SK-N-DZ (cell line): ENCODE measurements at regions not wholly inside any gene's neighbourhood (a gene's known extent, or its start where the extent isn't known, plus 50 kb on each side); places are given as distances from the start of the nearest gene placed in this dataset.
A peak's percentile ranks its signal among the peaks of the same experiment; 100 is the strongest.

Experiments
- DNase-seq: peaks from one replicate; pipeline ENCODE4 v3.0.0-alpha.2; 2015; ENCODE audit warnings: low spot score

GRCh38 chr12:89019439-89020120 is 332.7 kb downstream of the DUSP6 start:
- peak; percentile 83 for DNase-seq

- DNase-seq = peak; percentile 66
Observed at GRCh38 chr12:89016970-89017778, 335.1 kb downstream of the DUSP6 start.

GRCh38 chr12:89015419-89015818 is 336.9 kb downstream of the DUSP6 start:
- no peak for DNase-seq

GRCh38 chr12:88998421-88998820 is 353.9 kb downstream of the DUSP6 start:
- DNase-seq = no peak

- DNase-seq = no peak
Observed at GRCh38 chr12:88996200-88996788, 356.0 kb downstream of the DUSP6 start.

GRCh38 chr12:88994971-88995370 is 357.3 kb downstream of the DUSP6 start:
- no peak for DNase-seq

- no peak for DNase-seq
Observed at GRCh38 chr12:88994537-88994936, 357.8 kb downstream of the DUSP6 start.

- DNase-seq = peak; percentile 50
Observed at GRCh38 chr12:88993651-88994050, 358.6 kb downstream of the DUSP6 start.

- DNase-seq = no peak
Observed at GRCh38 chr12:88986056-88986455, 366.2 kb downstream of the DUSP6 start.

GRCh38 chr12:88985631-88986030 is 366.7 kb downstream of the DUSP6 start:
- DNase-seq = no peak

GRCh38 chr12:88985011-88985410 is 367.3 kb downstream of the DUSP6 start:
- no peak for DNase-seq

- no peak for DNase-seq
Observed at GRCh38 chr12:88982694-88983093, 369.6 kb downstream of the DUSP6 start.

- DNase-seq = peak; percentile 21
Observed at GRCh38 chr12:88977115-88977514, 375.2 kb downstream of the DUSP6 start.

- DNase-seq = no peak
Observed at GRCh38 chr12:88973998-88974397, 378.3 kb downstream of the DUSP6 start.

- no peak for DNase-seq
Observed at GRCh38 chr12:88970740-88971139, 381.6 kb downstream of the DUSP6 start.

- DNase-seq = no peak
Observed at GRCh38 chr12:88969127-88969526, 383.2 kb downstream of the DUSP6 start.

GRCh38 chr12:88960213-88960878 is 380.1 kb upstream of the KITLG start:
- DNase-seq = no peak

- no peak for DNase-seq
Observed at GRCh38 chr12:88958946-88959345, 378.7 kb upstream of the KITLG start.

- DNase-seq = no peak
Observed at GRCh38 chr12:88958153-88958552, 377.9 kb upstream of the KITLG start.

GRCh38 chr12:88957358-88957757 is 377.1 kb upstream of the KITLG start:
- DNase-seq = no peak

- no peak for DNase-seq
Observed at GRCh38 chr12:88955531-88955930, 375.3 kb upstream of the KITLG start.

- no peak for DNase-seq
Observed at GRCh38 chr12:88953029-88953586, 372.8 kb upstream of the KITLG start.
